GM19438 (cell line): ENCODE measurements at regions not wholly inside any gene's neighbourhood (a gene's known extent, or its start where the extent isn't known, plus 50 kb on each side); places are given as distances from the start of the nearest gene placed in this dataset.
"Not testable (repeated sequence)": the region's sequence is repeated elsewhere in the genome, so short reads cannot be mapped to it uniquely, and the experiment has no call there.

Source experiments
- ATAC-seq: cut with Tn5 transposase; IDR thresholded peaks from one replicate; pipeline ENCODE4 v1.9.1; 2021; ENCODE audit warnings: low read depth; ENCODE audit not compliant: unreplicated experiment

DNA sequence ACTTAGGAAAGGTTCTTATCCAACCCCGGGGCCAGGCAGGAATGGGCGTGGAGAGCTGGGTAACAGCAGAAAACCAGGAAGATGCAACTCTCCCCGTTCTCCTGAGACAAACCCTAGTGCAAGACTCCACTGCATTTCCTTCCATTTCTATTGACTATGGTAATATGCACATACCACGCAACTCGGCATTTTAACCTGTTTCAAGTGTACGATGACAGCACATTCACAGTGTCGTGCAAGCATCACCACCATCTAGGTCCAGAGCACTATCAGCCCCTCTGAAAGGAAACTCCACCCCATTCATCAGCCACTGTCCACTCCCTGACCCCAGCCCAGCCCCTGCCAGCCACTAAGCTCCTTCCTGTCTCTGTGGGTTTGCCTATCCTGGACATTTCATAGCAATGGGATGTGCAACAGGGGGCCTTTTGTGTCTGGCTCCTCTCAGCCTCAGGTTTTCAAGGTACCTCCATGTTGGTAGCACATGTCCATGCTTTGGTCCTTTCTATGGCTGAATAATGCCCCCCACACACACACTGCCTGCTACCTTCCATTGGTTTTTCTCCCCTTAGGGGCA is 441.9 kb downstream of the SOX9 start:
- ATAC-seq: no peak

DNA sequence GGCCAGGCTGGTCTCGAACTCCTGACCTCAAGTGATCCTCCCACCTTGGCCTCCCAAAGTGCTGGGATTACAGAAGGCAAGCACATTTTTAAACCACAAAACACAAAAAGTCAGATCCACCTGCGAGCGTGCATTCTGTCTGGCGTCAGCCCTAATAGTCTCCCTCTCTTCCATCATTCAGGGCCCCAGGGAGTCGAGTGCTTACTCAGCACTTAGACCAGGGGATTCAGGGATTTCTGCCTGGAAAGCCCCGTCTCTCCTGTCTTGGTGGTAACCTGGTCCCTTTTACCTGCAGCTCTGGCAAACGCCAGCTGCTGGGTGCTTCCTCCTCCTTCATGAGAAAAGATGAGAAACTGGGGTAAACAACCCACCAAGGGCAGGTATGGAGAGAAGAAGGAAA is 443.1 kb downstream of the SOX9 start:
- ATAC-seq: no peak

DNA sequence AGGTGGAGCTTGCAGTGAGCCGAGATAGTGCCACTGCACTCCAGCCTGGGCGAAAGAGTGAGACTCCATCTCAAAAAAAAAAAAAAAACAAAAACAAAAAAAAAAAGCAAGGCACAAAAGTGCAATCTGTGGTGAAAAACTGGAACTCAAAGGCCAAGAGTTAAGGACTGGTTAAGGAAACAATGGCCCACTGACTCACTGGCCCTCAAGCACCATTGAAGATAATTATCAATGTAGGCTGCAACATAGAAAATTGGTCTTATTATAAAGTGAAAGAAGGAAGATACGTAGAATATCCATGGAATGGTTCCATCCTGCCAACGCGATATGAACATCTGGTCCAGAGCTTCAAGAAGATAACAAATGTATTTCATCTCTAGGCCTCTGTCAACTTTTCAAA is 444.2 kb downstream of the SOX9 start:
- no peak for ATAC-seq

DNA sequence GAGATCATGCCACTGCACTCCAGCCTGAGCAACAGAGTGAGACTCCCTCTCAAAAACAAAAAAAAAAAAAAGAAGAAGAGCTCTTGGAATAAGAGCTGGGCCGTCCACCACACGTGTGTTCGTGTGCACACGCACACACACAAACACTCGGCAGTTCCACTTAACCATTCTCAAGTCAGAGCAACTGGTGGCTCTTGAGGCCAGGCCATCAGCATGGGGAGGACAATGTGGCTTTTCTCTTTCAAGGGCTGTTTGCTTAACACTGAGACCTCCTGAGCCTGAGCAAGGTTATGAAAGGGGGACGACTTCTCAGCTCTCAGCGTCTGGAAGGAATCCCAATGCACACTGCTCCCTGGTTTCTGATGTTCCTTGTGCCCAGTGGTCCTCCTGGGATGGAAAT is 444.9 kb downstream of the SOX9 start:
- ATAC-seq: no peak

DNA sequence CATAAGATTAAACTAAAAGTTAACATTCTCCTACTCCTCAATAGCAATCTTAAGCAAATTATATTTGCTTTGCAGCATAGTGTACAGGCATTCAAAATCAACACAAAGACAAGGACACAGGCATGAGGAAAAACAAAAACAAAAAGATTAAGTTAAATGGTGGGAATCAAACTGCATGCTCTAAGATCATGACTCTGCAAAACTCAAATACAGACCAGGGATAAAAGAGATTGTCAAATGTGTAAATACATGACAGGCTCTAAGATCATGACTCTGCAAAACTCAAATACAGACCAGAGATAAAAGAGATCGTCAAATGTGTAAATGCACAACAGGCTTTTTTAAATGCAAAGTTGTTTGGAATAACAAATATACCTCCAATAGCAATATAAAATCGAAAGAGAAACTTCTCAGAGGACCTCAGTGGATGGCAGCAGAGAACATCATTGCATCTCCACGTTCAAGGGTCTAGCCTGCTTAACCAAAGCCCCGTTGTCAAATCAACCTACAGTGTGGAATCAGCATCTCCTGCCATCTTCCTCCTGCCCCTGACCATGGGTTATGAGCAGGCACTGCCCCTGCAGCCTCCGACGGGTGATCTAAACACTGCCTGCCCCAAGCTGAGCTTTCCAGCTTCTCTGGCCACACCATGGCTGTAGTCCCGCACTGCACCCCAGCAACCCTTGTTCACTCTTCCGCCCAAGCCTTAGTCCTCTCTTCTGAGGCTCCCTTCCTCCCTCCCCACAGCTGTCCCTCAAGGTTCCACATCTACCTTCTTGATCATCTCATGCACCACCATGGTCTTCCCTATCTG is 446.1 kb downstream of the SOX9 start:
- ATAC-seq: no peak

DNA sequence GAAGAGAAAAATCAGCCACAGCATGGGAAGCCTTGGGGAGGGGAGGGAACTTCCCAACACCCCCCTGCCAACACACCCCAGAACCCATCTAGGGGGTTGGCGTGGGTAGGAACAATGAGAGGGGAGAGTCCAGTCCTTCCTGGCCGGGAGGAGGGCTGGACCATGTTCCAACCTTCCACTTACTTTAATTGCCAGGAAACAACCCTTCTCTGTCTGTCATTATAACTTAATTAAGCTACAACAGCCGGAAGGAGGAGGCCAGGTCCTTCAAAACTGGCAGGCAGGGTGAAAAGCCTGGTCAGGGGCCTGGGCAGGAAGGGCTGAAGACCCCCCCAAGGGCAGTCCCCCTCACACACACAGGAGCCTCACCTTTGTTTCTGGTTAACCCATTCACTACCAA is 447.0 kb downstream of the SOX9 start:
- ATAC-seq: no peak

DNA sequence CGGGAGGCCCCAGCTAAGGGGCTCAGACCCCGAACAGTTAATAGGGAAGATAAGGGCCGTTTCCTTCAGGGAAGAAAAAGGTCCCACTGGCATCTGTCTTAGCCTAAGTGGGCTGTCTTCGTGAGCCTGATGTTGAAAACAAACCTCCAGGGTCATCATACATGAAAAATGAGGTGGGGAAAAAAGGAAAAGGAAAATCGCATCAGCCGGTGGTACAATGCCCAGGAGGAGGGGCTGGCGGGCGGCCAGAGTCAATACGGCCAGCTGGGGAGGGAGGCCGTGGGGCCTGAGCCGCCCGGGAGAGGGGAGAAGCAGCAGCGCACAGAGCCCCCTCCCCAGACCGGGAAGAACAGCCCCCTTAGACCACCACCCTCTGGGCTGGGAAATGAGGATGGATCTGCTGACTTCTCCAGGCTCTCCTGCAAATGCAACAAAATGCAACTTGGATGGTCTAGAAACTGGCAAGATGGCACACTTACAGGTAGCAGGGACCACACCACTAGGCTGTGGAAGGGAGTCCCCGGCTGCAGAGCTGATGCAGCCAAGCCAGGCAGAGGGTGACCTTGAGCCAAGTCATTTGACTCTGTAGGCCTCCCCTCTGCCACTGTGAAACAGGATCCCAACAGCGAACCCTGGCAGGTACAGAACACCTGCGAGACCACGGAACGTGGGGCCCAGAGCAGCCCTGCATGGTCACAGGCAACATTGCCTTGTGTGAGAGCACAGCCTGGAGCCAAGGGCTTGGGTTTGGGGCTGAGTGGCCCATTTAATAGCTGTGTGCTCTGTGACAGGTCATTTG is 448.5 kb downstream of the SOX9 start:
- no peak for ATAC-seq

DNA sequence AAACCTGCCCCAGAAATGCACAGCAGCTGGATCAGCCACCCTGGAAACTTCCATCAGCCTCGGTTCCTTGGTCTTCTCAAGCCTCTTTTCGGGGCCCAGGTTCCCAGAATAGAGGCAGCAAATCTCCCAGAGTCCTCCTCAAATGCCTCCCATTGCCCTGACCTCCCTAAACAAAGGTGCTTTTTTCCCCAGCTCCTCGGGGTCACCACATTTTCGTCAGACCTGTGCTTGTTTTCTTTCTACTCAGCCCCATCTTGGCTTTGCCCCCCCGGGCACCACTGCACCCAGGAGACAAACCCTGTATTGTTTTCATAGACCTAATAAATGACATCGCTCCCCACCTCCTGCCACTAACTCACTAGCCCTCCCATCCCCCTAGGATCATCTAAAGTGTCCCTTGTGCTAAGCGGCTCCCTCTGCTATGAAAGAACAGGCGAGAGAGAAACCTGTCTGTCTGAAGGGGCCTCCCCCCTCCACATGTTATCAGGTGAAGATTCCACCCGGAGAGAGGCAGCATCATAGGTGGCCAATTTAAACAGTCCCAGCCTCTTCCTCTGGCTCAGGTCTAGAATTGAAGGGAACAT is 451.1 kb downstream of the SOX9 start:
- ATAC-seq: no peak

DNA sequence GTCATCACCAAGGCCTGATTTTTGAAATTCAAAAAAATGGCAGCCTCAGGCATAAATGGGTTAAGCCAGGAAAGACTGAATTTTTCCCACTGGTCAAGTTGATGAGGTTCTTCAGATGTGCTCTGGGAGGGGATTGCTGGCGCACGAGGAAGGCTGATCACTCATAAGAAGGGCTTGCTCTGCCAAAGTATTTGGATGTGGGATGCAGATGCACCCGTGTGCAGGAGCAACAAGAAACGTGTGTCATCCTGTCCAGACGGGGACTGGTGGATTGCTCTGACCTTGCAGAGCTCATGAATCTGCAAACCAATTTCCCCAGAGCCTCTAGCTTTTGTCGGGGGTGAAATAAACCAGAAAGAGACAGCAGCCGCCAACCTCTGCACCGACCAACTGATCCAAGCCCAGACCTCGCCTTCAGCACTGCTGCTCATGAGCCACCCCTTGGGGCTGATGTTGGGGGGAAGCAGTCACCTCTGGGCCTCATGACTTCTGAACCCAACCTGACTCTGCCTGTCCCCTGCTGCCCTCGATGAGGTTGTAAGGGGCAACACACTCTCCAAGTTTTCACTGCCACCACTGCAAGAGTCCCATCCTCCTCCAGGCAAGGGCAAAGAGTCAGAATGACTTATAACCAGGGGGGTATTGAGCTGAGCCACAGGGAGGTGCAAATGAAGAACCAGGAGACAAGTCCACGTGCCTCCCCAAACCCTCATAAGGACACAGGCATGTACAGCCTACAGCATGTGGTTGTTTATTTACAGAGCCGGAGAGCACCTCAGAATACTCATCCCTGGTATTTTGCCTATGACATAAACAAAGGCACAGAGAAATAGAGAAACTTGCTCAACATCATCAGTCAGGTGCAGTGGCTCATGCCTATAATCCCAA is 452.0 kb downstream of the SOX9 start:
- no peak for ATAC-seq

DNA sequence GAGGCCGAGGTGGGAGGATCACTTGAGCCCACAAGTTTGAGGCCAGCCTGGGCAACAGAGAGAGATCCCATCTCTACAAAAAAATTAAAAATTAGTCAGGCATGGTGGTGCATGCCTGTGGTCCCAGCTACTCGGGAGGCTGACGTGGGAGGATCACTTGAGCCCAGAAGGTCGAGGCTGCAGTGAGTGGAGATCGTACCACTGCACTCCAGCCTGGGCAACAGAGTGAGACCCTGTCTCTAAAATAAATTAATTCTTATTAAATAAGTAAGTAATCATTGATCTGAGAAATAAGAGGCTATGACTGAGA is 452.6 kb downstream of the SOX9 start:
- not testable (repeated sequence) for ATAC-seq

DNA sequence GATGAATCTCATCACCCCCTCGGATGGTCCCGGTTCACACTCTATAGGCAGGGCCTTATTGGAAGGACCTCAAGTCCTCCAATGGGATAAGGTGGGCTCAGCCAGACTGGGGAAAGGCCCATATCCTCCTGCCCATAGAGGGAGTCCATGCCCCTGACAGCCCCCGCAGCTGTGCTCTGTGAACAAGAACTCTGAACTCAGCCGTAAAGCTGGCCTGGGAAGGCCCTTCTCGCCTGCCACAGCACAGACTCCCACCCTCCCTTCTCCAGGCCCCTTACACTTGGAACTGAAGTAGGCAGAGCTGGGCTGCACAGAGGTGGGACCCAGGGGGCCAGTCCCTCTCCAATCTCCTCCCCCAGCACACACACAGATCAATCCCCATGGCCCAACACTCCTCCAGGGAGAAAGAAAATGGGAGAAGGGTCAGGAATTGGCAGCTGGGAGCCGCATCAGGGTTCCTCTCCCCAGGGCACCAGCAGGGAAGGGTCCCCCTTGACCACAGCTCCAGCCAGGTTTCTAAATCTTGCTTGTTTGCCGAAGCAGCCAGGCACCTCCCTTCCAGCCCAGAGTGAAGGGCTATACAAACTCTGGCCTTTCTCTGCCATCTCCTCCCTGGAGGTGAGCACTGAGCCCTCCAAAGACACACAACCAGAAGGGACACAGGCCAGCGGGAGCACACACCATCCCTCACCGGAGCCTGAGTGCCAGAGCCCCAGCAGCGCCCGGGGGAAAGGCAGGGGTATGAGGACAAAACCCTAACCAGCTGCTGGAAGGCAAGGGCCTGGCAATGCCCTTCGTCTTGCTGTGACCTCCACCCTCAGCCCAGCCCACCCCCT is 454.1 kb downstream of the SOX9 start:
- ATAC-seq: no peak

DNA sequence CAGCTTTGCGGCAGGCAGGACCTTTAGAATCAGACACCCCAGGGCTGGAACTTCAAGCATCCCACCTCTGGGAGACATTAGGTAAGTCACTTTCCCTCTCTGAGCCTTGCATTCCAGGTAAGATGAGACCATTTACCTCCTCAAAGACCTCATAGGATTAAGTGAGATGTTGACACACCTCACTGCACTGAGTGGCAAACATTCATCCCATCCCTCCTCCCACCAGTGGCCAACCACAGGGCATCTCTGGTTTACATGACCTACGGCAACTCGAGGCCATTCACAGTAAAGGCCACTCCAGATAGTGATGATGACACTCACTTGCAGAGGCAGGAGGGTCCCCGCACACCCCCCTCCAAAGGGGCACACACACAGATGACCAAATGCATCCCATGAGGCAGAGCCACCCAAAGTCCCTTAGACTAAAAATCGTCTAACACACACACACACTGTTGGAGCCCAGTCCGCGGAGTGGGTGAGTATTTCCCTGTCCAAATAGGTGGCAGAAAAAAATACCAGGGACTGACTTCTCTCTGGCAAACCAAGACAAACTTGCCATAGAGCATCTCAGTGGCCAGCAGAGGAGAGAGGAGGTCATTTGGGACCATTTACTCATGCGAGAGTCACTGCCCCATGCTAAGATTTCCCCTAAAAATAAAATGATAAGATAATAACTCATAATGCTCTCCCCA is 454.9 kb downstream of the SOX9 start:
- no peak for ATAC-seq

DNA sequence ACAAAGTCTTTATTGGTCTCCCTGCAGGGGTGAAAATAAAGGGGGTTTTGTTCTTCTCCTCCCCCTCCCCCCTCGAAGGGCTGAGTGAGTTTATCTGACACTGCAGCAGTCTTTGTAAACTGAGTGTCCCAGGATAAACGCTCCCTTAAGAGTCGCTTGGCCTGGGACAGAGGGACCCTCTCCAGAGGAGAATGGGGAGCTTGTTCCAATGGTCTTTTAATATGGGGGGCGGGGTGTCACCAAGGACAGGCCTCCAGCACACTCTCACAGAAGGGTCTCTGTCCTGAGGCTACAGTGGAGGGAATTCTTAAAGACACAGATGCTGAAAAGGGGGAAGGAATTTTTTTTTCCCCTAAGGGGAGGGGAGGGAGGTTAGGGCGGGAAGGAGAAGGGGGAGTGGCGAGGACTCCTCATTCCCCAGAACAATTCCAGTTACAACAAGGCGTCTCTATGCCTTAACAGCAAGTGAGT is 455.5 kb downstream of the SOX9 start:
- no peak for ATAC-seq

DNA sequence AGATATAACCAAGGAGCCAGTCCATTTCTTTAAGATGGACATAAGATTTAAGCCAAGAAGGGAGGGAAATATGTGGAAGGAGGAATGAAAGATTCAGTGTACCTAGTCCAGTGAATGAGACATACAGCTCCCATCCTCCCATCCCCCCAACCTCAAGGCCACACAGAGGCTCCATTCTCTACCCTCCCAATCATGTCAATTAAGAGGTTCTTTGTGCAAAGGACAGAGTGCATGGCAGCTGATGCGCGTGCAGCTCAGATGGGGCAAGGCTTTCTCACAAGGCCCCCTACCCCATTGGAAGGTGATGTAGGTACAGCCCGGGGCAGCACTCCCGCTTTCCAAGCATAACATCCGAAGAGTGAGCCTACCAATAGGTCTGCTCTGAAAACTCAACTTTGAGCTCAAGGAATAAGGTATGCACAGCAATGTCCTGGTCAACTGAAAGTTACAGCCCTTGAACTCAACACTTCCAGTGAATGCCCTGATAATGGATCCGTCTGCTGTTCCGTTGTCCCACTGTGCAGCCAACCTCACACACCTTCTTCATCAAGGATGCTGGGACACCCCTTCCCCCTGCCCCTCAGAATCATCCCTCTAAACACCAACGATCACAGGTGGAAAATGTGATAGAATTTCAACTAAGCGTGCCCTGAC is 458.1 kb downstream of the SOX9 start:
- no peak for ATAC-seq

DNA sequence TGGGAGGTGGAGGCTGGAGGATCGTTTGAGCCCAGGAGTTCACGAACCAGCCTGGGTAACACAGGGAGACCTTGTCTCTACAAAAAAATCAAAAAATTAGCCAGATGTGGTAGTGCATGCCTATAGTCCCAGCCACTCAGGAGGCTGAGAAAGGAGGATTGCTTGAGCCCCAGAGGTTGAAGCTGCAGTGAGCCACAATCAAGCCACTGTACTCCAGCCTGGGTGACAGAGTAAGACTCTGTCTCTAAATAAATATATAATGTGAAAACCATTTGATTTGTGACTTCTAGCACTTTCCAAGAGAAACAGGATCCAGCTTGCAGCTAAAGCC is 459.1 kb downstream of the SOX9 start:
- ATAC-seq: no peak

DNA sequence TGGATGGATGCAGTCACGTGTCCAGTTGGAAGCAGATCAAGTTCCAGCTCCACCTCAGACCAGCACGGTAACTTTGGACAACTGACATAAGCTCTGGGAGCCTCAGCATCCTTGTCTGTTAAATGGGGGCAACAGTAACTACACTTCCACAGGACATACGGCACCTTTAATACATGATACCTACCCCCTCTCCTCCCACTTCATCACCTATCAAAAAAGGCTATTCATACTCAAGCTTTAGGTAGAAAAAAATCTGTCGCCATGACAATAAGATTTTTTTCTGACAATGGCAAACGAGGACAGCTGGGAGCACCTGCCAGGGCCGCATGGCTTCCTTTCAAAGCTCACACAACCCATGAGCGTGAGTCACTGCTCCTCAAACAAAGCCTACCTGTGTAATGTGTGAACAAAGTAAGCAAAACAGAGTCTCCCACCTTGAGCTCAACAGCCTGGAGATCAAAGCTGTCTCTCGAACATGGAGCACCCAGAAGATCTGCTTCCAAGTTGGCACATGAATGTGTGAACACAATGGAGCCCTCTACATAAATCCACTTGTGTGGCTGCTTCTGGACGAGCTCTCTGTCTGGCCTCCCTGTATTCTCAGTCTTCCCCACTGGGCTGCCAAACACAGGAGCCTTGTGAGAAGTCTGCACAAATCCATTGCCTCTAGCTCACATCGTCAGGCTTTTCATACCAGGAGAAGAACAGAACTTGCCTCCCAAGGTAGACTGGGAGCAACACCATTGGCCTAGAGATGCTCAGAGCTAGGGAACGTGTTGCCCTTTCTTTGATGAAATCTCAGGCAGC is 459.7 kb downstream of the SOX9 start:
- ATAC-seq: no peak

DNA sequence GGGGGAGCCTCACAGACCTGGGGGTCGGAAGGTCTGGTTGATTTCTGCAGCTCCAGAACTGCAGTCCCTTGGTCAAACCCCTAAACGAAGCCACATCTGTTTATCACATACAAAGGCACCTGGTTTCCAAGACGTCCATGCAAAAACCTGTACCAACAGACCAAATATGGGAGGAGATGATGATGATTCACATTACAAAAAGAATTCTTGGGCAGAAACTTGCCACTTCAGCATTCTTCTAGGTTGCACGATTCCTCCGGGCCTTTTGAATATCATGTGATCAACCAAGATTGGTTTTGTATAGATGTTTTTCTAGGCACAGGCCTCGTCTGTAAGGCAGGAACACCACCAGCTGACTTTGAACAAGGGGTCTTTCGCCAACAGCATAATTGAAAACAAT is 466.3 kb downstream of the SOX9 start:
- no peak for ATAC-seq
